ENCODE measurements at regions not wholly inside any gene's neighbourhood (a gene's known extent, or its start where the extent isn't known, plus 50 kb on each side); places are given as distances from the start of the nearest gene placed in this dataset.

GRCh38 chr10:3482200-3482993 lies 302.6 kb downstream of the KLF6 start:
- peak; percentile 83 for DNase-seq (ENCODE audit: low read depth)

DNA sequence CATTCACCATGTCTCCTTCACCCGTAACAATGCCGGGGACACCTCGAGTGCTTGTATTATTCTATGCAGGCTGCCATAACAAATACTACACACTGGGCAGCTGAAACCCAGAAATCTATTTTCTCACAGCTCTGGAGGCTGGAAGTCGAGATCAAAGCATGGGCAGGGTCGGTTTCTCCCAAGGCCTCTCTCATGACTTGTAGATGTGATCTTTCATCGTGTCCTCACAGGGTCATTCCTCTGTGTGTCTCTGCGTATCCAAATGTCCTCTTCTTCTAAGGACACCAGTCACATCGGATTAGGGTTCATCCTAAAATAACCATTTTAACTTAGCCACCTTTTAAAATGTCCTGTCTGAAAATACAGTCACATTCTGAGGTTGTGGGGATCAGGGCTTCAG lies 303.5 kb downstream of the KLF6 start:
- no peak for DNase-seq (ENCODE audit: low read depth)

DNA sequence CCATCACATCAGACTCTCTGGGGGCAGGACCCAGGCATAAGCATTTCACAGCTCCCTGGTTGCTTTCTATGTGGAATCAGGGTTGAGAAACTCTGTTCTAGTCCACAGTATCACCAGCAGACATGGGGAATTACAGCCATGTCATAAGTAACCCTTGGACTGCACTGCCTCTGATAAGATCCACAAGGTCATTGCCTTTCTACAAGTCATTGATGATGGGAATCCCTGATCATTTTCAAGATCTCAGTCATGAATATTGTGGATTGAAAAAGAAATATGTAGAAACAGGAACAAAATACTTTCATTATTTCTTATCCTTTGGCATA lies 304.1 kb downstream of the KLF6 start:
- DNase-seq (ENCODE audit: low read depth) = no peak

GRCh38 chr10:3480281-3480989 lies 304.6 kb downstream of the KLF6 start:
- DNase-seq (ENCODE audit: low read depth) = no peak

GRCh38 chr10:3478632-3479240 lies 306.2 kb upstream of the PITRM1 start:
- no peak for DNase-seq (ENCODE audit: low read depth)

DNA sequence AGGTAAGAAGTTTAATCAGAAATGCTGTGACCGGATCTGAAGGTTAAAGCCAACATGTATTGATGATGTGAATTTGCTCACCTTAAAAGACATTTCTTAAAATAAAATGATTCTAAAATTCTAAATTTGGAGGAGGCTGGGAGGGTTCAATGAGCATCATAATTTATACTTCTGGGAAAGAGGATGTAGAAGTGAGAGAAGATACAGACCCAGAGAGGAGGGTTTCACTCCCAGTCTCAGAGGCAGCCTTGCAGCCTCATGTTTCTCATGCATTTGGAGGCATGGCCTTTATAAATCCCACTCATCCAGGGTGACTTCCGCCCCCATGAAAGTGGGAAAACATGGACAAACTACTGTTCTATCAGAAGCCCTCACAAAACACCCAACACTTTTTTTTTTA lies 305.6 kb upstream of the PITRM1 start:
- no peak for DNase-seq (ENCODE audit: low read depth)

DNA sequence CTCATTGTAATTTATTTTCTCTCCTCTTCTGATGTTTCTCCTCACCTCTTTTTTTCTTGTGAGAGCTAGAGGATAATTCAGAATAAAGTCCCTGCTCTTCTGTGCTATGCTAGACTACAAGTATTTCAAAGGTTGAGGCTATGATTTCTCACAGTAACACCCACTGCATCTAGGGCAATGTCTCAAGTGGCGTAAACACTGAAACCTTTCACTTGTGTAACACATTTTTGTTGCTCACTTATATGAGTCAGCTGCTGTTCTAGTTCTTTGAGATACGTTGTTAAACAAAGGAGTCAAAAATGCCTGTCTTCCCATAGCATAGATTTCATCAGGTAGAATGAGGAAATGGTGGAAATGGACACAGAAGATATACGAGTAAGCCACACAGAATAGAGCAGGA lies 305.1 kb upstream of the PITRM1 start:
- peak; percentile 77 for DNase-seq (ENCODE audit: low read depth)

DNA sequence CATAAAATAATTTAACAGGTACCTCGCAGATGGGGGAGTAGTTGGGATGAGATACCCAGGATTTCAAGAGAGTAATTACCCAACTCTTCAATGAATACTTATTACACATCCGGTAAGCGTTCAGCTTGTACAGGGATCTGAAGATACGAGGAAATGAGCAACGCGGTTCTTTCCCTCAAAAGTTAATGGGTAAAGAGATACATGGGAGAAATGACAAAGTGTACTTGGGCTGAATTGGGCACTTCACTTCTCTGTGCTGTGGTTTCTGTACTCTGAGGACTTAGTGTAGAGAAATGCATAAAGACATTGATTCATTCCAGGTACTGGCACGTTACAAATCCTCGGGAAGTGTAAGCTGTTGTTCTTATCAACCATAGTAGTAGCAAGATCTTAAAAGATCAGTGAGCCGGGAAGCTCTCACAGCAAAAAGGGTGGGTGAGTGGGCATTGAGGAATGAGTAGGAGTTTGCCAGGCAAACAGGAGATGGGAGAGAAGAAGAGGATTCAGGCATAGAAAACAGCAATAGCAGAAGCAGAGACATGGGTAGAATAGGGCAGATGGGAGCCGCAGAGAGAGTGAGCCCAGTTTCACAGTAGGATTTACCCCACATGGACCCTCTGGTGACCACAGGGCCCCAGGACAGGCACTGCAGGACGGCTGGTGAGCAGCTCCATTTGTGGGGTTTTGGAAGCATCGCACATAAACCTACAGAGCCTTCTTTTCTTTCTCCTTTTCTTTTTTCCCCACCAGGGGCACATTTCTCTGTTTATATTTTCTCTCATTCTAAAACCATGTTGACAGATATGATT lies 304.3 kb upstream of the PITRM1 start:
- DNase-seq (ENCODE audit: low read depth) = no peak

- DNase-seq (ENCODE audit: low read depth) = no peak
Measured at GRCh38 chr10:3476186-3476585, 303.6 kb upstream of the PITRM1 start.

DNA sequence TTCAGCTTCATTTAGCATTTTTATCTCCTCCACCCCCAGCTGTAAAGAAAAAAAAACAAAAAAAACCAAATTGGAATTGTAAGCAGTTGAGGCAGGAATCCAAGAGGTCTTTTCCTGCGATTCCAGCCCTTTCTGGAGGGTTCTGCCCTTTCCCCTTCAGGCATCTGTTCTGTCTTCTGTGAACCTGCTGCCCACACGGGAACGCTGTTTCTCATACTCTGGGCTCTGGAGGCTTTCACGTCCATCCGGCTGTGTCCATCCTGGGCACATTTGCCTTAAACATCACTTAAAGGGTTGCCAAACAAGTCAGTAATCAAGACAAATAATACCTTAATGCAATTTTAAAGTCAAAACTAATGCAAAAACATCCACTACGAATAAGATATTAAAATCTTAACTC lies 302.8 kb upstream of the PITRM1 start:
- DNase-seq (ENCODE audit: low read depth) = no peak

DNA sequence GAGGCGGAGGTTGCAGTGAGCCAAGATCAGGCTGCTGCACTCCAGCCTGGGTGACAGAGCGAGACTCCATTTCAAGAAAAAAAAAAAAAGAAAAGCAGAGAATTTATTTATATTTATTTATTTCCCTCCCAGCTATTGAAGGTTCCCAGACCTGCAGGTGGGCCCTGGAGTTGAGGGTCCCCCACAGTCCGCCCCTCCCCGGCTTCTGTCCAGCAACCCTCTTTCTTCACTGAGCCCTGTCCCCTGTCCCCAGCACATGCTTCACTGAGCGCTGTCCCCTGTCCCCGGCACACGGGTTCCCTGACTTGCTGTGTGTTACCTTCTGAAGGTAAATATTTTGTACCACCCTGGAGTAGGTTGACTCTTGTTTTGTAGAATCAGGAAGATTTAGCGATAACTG lies 301.7 kb upstream of the PITRM1 start:
- DNase-seq (ENCODE audit: low read depth) = no peak

GRCh38 chr10:3473271-3473670 lies 300.7 kb upstream of the PITRM1 start:
- no peak for DNase-seq (ENCODE audit: low read depth)

GRCh38 chr10:3472287-3473051 lies 299.9 kb upstream of the PITRM1 start:
- no peak for DNase-seq (ENCODE audit: low read depth)

GRCh38 chr10:3471927-3472286 lies 299.3 kb upstream of the PITRM1 start:
- DNase-seq (ENCODE audit: low read depth) = no peak

- no peak for DNase-seq (ENCODE audit: low read depth)
Measured at GRCh38 chr10:3471472-3471871, 298.9 kb upstream of the PITRM1 start.

DNA sequence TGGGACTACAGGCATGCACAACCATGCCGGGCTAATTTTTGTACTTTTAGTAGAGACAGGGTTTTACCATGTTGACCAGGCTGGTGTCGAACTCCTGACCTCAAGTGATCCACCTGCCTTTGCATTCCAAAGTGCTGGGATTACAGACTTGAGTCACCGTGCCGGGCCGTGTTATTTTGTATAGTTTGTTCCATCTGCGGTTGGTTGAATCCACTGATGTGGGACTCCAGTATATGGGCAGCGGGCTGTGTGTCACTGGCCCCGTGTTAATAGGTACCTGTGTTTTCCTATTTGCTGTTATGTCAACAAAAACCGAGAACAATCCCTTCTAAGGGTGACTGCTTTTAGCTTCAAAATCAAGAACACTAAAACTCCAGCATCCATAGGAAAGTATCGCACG lies 297.6 kb upstream of the PITRM1 start:
- DNase-seq (ENCODE audit: low read depth) = no peak

GRCh38 chr10:3469639-3470020 lies 297.0 kb upstream of the PITRM1 start:
- no peak for DNase-seq (ENCODE audit: low read depth)

DNA sequence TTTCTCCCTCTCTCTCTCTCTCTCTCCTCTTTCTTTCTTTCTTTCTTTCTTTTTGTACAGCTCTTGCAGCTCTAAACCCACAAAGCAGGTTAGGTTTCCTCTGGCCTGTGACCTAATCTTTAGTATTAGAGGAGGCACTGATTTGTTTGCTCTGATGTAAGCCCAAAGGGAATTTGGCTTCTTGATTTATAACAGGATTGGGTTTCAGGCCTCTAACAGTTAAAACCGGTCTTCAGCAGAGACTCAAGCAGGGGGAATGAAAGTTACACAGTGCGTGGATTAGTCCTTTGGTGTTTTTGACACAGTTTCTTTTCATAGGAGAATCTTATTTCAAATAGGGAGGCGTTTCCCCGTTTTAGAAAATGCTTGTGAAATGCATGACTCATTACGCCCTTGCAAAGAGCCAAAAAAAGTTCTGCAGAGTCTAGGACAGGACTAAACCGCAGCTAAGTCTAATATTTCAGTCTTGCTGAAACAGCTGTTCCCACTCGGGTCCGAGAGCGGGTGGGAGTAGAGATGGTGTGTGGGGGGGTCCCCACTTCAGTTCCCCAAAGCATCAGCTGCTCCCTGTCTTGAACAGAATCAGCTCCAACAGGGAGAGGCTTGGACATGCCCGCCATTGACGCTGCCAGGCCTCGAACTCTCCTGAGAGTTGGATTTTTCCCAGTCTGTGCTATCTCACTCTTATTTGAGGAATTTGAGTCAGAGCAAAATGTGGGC lies 296.5 kb upstream of the PITRM1 start:
- DNase-seq (ENCODE audit: low read depth) = peak; percentile 97

DNA sequence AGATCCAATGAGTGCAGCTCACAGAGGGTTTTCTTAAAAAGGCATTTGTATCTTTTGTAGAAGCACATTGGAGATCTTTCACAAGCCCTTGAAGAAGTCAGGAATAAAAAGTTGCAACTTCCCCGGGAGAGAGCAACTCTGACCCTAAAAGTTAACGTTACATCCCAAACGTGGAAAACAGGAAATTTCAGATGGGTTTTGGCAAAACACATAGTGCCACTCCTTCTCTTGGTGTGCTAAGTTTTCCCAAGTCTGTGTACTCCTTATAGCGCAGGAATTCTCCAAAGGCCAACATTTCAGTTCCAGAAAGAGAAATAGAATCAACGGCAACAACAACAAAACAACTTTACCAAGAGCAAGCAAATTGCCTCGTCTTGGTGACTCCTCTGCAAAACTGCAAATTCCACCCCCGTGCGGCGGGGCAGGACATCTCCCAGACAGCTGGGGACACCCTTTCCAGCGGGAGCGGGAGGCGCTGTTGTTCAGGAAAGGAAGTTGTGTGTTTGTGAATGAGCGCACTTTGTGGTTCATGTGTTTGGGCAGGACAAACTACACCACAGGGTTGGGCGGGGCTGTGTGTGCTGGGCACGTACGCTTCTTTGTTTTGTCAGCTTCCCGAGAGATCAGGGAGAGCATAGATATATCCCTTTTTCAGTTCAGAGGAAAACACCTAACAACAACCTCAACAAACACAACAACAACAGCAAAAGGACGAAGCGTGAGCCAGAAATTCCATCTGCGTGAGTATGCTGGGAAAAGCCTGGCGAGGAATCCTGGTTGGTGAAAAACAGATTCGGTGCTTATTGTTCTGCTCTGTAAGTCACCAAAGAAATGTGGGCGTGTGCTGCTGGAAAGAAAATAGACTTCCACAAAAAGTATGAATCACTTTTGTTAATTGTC lies 294.7 kb upstream of the PITRM1 start:
- peak; percentile 93 for DNase-seq (ENCODE audit: low read depth)

- DNase-seq (ENCODE audit: low read depth) = no peak
Measured at GRCh38 chr10:3465406-3465891, 292.9 kb upstream of the PITRM1 start.
